Gastroesophageal sphincter (tissue), 4 donors: ENCODE measurements at regions not wholly inside any gene's neighbourhood (a gene's known extent, or its start where the extent isn't known, plus 50 kb on each side); places are given as distances from the start of the nearest gene placed in this dataset.

Experiments used
- ATAC-seq: fragments of 150-250 bp; one replicate; pipeline ENCODE4 v1.9.1; 2016; ENCODE audit warnings: mild to moderate bottlenecking, moderate library complexity
- H3K27ac ChIP-seq, 4 donors: fragments of 200-600 bp; sonication (generic) in 3 of 4; 1 replicate in 3 of 4; 2 replicates in 1 of 4; pipeline ENCODE4 v1.5.1; 2016 to 2019
- H3K27me3 ChIP-seq: fragments of 200-600 bp; sonication (generic); one replicate; pipeline ENCODE4 v1.5.1; 2019
- H3K36me3 ChIP-seq, 2 donors: fragments of 200-600 bp; sonication (generic); one replicate each; pipeline ENCODE4 v1.5.1; 2019; ENCODE audit warnings: control low read depth in 1 of 2
- H3K4me1 ChIP-seq, 3 donors: fragments of 200-600 bp; sonication (generic); 1 replicate in 2 of 3; 2 replicates in 1 of 3; pipeline ENCODE4 v1.5.1; 2016 to 2019; ENCODE audit warnings: control low read depth in 2 of 3
- H3K4me3 ChIP-seq, 2 donors: fragments of 200-600 bp; sonication (generic); one replicate each; pipeline ENCODE4 v1.5.1; 2019; ENCODE audit warnings: mild to moderate bottlenecking in 1 of 2, moderate library complexity in 1 of 2
- H3K9me3 ChIP-seq, 3 donors: fragments of 200-600 bp; sonication (generic); one replicate each; pipeline ENCODE4 v1.5.1; 2017 to 2019; ENCODE audit warnings: control low read depth in 2 of 3
- CTCF ChIP-seq, 4 experiments: fragments of 200-600 bp in 2 of 4; fragments of 450-650 bp in 2 of 4; sonication (generic) in 1 of 4; IDR thresholded peaks; one replicate each; pipeline ENCODE4 v1.5.1; 2017 to 2019; ENCODE audit warnings: antibody characterized with exemption in 4 of 4, mild to moderate bottlenecking in 2 of 4, moderate library complexity in 2 of 4
- EP300 ChIP-seq: sonication (generic); formaldehyde crosslinking; IDR thresholded peaks from one replicate; pipeline ENCODE4 v1.6.1; 2017; ENCODE audit warnings: antibody characterized with exemption, mild to moderate bottlenecking
- POLR2A ChIP-seq, 2 donors: fragments of 450-650 bp; IDR thresholded peaks; one replicate each; pipeline ENCODE4 v1.6.1; 2017; ENCODE audit warnings: antibody characterized with exemption in 2 of 2, mild to moderate bottlenecking in 2 of 2, moderate library complexity in 1 of 2
- POLR2AphosphoS5 ChIP-seq: sonication (generic); formaldehyde crosslinking; IDR thresholded peaks from one replicate; pipeline ENCODE4 v1.6.1; 2017; ENCODE audit warnings: antibody characterized with exemption
- WGBS, 2 donors: methylation state at CpG; one replicate each; pipeline ENCODE4 v1.1.5; 2018; ENCODE audit warnings: low coverage in 1 of 2; 5-methylcytosine and 5-hydroxymethylcytosine counted together

- H3K36me3 ChIP-seq = no peaks in the 10 kb centered on the region
- no peaks in the 10 kb centered on the region for H3K4me1 ChIP-seq
- no peaks in the 10 kb centered on the region for H3K9me3 ChIP-seq
- TF ChIP-seq CTCF (IDR thresholded peaks at IDR 0.05) (no peak), POLR2AphosphoS5 (no peak), EP300 (no peak), POLR2A (IDR thresholded peaks at IDR 0.05) (no peak)
- peaks cover 18% of the 10 kb centered on the region for H3K27me3 ChIP-seq
- no peak for ATAC-seq
- 70 to 75% methylated on average over 3 to 4 of the region's 4 CpGs for WGBS, 2 donors
- no peak overlapping the region for H3K4me3 ChIP-seq
- H3K27ac ChIP-seq = no peak overlapping the region
These were observed 383.2 kb downstream of the UQCRFS1 start for GRCh38 chr19:28829762-28830161.

- no peak overlapping the region for H3K27ac ChIP-seq
- no peak for ATAC-seq
- WGBS, 2 donors = 93 to 100% methylated on average over 1 of the region's 1 CpG
- no peak for TF ChIP-seq CTCF (IDR thresholded peaks at IDR 0.05)
- no peak for TF ChIP-seq EP300
- no peak for TF ChIP-seq POLR2A (IDR thresholded peaks at IDR 0.05)
- no peak for TF ChIP-seq POLR2AphosphoS5
- peaks cover 15% of the 10 kb centered on the region for H3K27me3 ChIP-seq
- H3K9me3 ChIP-seq = no peaks in the 10 kb centered on the region
- H3K4me3 ChIP-seq = no peak overlapping the region
- H3K4me1 ChIP-seq = no peaks in the 10 kb centered on the region
- H3K36me3 ChIP-seq = no peaks in the 10 kb centered on the region
These were observed 383.6 kb downstream of the UQCRFS1 start for GRCh38 chr19:28829359-28829758.

DNA sequence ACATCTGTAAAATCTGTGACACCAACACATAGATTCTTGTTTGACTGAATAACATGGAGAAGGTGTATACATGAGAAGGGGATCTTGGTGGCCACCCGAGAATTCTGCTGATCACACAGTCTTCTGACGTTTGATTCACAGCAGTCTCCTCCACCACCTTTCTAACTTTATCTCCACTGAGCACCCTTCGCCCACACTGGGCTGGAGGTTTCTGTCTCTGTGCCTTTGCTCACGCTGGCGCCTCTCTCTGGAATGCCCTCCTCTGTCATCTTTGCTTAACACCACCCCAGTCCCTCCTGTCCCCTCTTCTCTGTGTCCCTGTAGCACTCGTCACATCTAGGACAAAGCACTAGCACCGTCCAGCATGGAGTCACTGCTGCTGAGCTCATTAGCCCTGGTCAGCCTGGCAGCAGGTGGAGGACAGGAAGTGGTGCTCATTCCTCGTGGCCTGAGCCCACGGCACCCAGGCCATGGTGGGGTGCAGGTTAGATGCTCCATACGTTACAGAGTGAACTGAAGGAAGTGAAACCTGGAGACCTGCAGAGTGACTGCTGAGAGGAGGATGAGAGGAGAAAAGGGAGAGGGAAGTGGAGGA lies 384.6 kb downstream of the UQCRFS1 start:
- 64 to 65% methylated on average over 6 to 8 of the region's 10 CpGs for WGBS, 2 donors
- no peaks in the 10 kb centered on the region for H3K4me1 ChIP-seq
- H3K4me3 ChIP-seq = no peak overlapping the region
- H3K27ac ChIP-seq = no peak overlapping the region
- no peak for ATAC-seq
- no peaks in the 10 kb centered on the region for H3K9me3 ChIP-seq
- H3K27me3 ChIP-seq = peaks cover 5% of the 10 kb centered on the region
- TF ChIP-seq POLR2AphosphoS5 (no peak), POLR2A (IDR thresholded peaks at IDR 0.05) (no peak), EP300 (no peak), CTCF (IDR thresholded peaks at IDR 0.05) (no peak)
- H3K36me3 ChIP-seq = no peaks in the 10 kb centered on the region

- WGBS, 2 donors = 64 to 77% methylated on average over 5 to 8 of the region's 8 CpGs
- ATAC-seq = no peak
- TF ChIP-seq POLR2AphosphoS5 (no peak), CTCF (IDR thresholded peaks at IDR 0.05) (no peak), EP300 (no peak)
- Histone ChIP-seq H3K4me3 (no peak overlapping the region), H3K4me1 (no peaks in the 10 kb centered on the region), H3K9me3 (no peaks in the 10 kb centered on the region), H3K36me3 (no peaks in the 10 kb centered on the region), H3K27ac (no peak overlapping the region), H3K27me3 (no peaks in the 10 kb centered on the region)
These were observed 385.6 kb downstream of the UQCRFS1 start for GRCh38 chr19:28827382-28827781.

GRCh38 chr19:28823338-28823961 lies 389.5 kb downstream of the UQCRFS1 start:
- H3K9me3 ChIP-seq = no peaks in the 10 kb centered on the region
- no peaks in the 10 kb centered on the region for H3K36me3 ChIP-seq
- H3K4me3 ChIP-seq = no peak overlapping the region
- no peak for ATAC-seq
- H3K4me1 ChIP-seq = no peaks in the 10 kb centered on the region
- no peak overlapping the region for H3K27ac ChIP-seq
- 41 to 64% methylated on average over 5 to 8 of the region's 11 CpGs for WGBS, 2 donors
- H3K27me3 ChIP-seq = no peaks in the 10 kb centered on the region
- TF ChIP-seq POLR2AphosphoS5 = no peak
- no peak for TF ChIP-seq EP300
- TF ChIP-seq POLR2A (IDR thresholded peaks at IDR 0.05) = no peak
- TF ChIP-seq CTCF (IDR thresholded peaks at IDR 0.05) = no peak
